ENCODE measurements at regions not wholly inside any gene's neighbourhood (a gene's known extent, or its start where the extent isn't known, plus 50 kb on each side); places are given as distances from the start of the nearest gene placed in this dataset.

DNA sequence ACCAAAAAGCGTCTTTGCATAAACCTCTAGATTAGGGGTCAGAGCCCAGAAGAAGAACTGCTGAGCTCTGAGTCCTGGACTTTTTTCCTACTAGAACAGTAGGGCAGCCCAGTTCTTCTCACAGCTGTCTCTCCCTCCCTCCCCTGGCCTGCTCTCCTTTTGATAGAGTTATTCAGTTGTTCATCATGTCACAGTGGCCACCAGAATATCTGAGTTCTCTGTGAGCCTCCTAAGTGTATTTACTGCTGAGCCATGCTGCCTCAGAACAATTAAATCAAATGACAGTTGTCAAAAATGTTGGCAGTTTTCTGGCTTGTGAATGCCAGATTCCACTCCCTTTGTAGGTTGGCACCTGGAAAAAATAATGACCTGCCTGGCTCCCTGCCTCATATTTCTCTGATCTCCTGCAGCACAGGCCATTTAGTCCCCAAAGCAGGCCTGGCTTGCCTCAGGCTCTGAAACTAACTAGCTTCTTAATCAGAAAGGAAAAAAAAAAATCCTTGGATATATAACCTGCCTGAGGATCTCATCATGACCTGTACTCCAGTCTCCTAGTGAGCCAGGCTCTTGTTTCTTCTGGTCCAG is 377.4 kb upstream of the LARGE1 start:
- Histone ChIP-seq H3K9ac (replicated peaks; ENCODE audit: extremely low read depth, insufficient read depth, low read length) (no peak overlapping the region), H3K36me3 (ENCODE audit: control insufficient read depth in 2 of 2, extremely low read depth in 1 of 2, insufficient read depth in 2 of 2, low read length in 2 of 2) (no peaks in the 10 kb centered on the region), H3K4me3 (replicated peaks in 1 of 3; ENCODE audit: insufficient read depth in 1 of 3, low read depth in 1 of 3, low read length in 3 of 3) (no peak overlapping the region), H3K27ac (ENCODE audit: insufficient read depth, low read depth, low read length) (no peak overlapping the region), H2AFZ (ENCODE audit: low read depth, low read length) (no peak overlapping the region), H4K20me1 (replicated peaks; ENCODE audit: control insufficient read depth, extremely low read depth, insufficient read depth, low read length) (no peaks in the 10 kb centered on the region), H3K27me3 (ENCODE audit: control insufficient read depth in 2 of 2, insufficient read depth in 2 of 2, low read length in 2 of 2) (no peaks in the 10 kb centered on the region), H3K4me2 (ENCODE audit: insufficient read depth, low read length) (no peak overlapping the region), H3K79me2 (ENCODE audit: control insufficient read depth, insufficient read depth, low read length) (no peaks in the 10 kb centered on the region), H3K9me3 (replicated peaks; ENCODE audit: control insufficient read depth, insufficient read depth, low read length) (peaks cover 6% of the 10 kb centered on the region), H3K4me1 (ENCODE audit: control insufficient read depth, extremely low read depth, insufficient read depth, low read length) (no peaks in the 10 kb centered on the region), H3K9me1 (replicated peaks; ENCODE audit: control insufficient read depth, extremely low read depth, insufficient read depth, low read length) (no peaks in the 10 kb centered on the region)
- BruUV-seq (replicated peaks) = no TSS peak
- TF ChIP-seq, protein P1, sequence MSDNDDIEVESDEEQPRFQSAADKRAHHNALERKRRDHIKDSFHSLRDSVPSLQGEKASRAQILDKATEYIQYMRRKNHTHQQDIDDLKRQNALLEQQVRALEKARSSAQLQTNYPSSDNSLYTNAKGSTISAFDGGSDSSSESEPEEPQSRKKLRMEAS (IDR thresholded peaks at IDR 0.05; ENCODE audit: insufficient read depth, insufficient read length) = no peak
- TF ChIP-seq MYC (IDR thresholded peaks at IDR 0.05; ENCODE audit: low read depth, low read length) (no peak), POLR2A (IDR thresholded peaks at IDR 0.05; ENCODE audit: low read depth, low read length) (no peak), JUN (IDR thresholded peaks at IDR 0.05; ENCODE audit: borderline replicate concordance, insufficient read depth, insufficient read length, low read depth) (no peak), EZH2 (IDR thresholded peaks at IDR 0.05; ENCODE audit: borderline replicate concordance, low read depth, low read length, severe bottlenecking) (no peak), POLR2AphosphoS5 (IDR thresholded peaks at IDR 0.05; ENCODE audit: insufficient read depth, low read depth, low read length) (no peak), GATA2 (IDR thresholded peaks at IDR 0.05; ENCODE audit: insufficient read depth, insufficient read length, low read depth, low read length) (no peak), FOS (IDR thresholded peaks at IDR 0.05; ENCODE audit: borderline replicate concordance, insufficient read depth, low read length) (no peak)
- TF ChIP-seq, protein P2, sequence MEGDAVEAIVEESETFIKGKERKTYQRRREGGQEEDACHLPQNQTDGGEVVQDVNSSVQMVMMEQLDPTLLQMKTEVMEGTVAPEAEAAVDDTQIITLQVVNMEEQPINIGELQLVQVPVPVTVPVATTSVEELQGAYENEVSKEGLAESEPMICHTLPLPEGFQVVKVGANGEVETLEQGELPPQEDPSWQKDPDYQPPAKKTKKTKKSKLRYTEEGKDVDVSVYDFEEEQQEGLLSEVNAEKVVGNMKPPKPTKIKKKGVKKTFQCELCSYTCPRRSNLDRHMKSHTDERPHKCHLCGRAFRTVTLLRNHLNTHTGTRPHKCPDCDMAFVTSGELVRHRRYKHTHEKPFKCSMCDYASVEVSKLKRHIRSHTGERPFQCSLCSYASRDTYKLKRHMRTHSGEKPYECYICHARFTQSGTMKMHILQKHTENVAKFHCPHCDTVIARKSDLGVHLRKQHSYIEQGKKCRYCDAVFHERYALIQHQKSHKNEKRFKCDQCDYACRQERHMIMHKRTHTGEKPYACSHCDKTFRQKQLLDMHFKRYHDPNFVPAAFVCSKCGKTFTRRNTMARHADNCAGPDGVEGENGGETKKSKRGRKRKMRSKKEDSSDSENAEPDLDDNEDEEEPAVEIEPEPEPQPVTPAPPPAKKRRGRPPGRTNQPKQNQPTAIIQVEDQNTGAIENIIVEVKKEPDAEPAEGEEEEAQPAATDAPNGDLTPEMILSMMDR (IDR thresholded peaks at IDR 0.05; ENCODE audit: extremely low read depth in 1 of 2, insufficient read depth in 1 of 2, low read depth in 1 of 2, low read length in 2 of 2) = no peak
- CTCF ChIA-PET = no interaction called here
- FAIRE-seq = no peak
- dilution Hi-C loops (cut with MboI; ENCODE audit: extremely low pct_ligation_motif_present, low sequenced_read_pairs) (no loop called here), intact Hi-C loops (cut with micrococcal nuclease) (no loop called here)
- POLR2A ChIA-PET = no interaction called here
- DNase-seq (ENCODE audit: low read depth, low spot score) = no peak

Data from endothelial cell of umbilical vein (primary cell).